ENCODE measurements at regions not wholly inside any gene's neighbourhood (a gene's known extent, or its start where the extent isn't known, plus 50 kb on each side); places are given as distances from the start of the nearest gene placed in this dataset.

DNA sequence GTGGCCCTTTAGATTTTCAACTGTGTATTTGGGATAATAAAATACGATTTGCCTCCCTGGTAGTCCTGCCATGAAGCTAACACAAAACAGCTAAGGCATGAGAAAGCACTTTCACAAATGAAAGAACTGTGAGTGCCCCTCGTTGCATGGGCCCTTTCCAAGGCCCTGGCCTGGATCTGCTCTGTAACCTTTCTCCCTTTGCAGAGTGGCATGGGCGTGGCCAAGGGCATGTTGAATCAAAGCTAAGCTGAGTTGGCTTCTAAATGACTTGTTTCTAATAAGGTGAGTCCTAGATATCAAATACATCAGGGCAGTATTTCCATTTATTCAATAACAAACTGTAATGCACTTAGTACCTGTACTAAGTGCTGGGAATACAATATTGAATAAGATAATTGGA is 78.7 kb upstream of the PTPN3 start:
- H2AFZ ChIP-seq (ENCODE audit: insufficient read depth, low read length, poor library complexity), result no peak overlapping the region
- peaks cover 2 to 4% of the 10 kb centered on the region in 2 experiments for H3K4me1 ChIP-seq (ENCODE audit: control insufficient read depth in 1 of 2, insufficient read depth in 2 of 2, low read length in 2 of 2)
- H4K12ac ChIP-seq (ENCODE audit: low read depth, low read length), result no peak overlapping the region
- no peak overlapping the region for H2BK5ac ChIP-seq (ENCODE audit: low read depth, low read length, poor library complexity)
- no peaks in the 10 kb centered on the region for H3K9me3 ChIP-seq (ENCODE audit: insufficient read depth, low read depth, low read length)
- no peak overlapping the region for H2BK120ac ChIP-seq (ENCODE audit: insufficient read depth, low read length, poor library complexity)
- no peak overlapping the region for H3K4ac ChIP-seq (ENCODE audit: low read depth, low read length)
- H3K9ac ChIP-seq (ENCODE audit: low read length), result no peak overlapping the region
- H3K4me3 ChIP-seq (ENCODE audit: low read depth, low read length), result no peak overlapping the region
- H2AK5ac ChIP-seq (ENCODE audit: low read length), result no peak overlapping the region
- H3K27ac ChIP-seq (ENCODE audit: low read depth, low read length), result no peak overlapping the region
- WGBS (ENCODE audit: extremely low coverage, insufficient coverage, insufficient read length), result no CpG with 5 or more reads among the region's 3 CpGs
- H4K8ac ChIP-seq (ENCODE audit: low read depth, low read length), result no peak overlapping the region
- H3K27me3 ChIP-seq (ENCODE audit: insufficient read depth, low read length), result no peaks in the 10 kb centered on the region
- no peaks in the 10 kb centered on the region for H3K36me3 ChIP-seq (ENCODE audit: control insufficient read depth in 1 of 2, insufficient read depth in 2 of 2, low read length in 2 of 2)
- DNase-seq, result no peak
- H3K4me2 ChIP-seq (ENCODE audit: low read length), result no peak overlapping the region
- H3K18ac ChIP-seq (ENCODE audit: low read length), result no peak overlapping the region
- H3K14ac ChIP-seq (ENCODE audit: low read length), result no peak overlapping the region
- H2BK12ac ChIP-seq (ENCODE audit: low read length), result no peak overlapping the region
- no peaks in the 10 kb centered on the region for H3K79me1 ChIP-seq (ENCODE audit: low read length)
- H3K23ac ChIP-seq (ENCODE audit: low read length), result no peak overlapping the region
- H4K91ac ChIP-seq (ENCODE audit: low read depth, low read length), result no peak overlapping the region
- no peaks in the 10 kb centered on the region for H3K79me2 ChIP-seq (ENCODE audit: control insufficient read depth, insufficient read depth, low read length, poor library complexity)

DNA sequence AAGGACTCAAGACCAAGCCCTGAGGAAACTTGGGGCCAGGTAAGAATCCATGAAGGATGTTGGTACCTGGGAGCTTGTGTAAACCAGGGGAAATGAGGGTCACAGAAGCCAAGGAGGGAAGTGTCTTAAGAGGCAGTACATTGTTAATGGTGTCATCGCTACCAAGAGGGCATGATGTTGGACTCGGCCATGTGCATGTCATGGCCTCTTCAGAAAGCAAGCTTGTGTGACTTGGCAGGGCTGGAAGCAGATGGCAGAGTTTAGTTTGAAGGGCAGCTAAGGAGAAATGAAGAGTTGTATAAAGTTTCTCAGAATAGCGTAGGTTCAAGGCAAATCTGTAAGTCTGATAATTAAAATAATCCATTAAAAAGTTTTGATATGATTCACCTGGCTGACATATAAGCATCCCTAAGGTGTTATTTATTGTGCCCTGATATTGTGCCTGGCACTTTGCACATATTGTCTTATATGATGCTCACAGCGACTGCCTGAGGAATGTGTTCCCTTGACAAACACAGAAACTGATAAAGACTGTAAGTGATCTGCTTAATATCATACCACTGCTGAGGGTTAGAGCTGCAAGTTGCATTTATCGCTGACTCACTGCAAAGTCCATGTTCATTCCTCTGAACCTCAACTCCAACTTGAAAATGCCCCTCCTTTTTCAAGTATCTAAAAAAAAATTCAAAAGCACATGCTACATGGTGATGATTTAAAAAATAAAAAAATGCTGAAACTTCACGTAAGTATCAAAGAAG is 81.3 kb upstream of the PTPN3 start:
- H4K8ac ChIP-seq (ENCODE audit: low read depth, low read length), result no peak overlapping the region
- no peak overlapping the region for H4K91ac ChIP-seq (ENCODE audit: low read depth, low read length)
- H3K79me2 ChIP-seq (ENCODE audit: control insufficient read depth, insufficient read depth, low read length, poor library complexity), result no peaks in the 10 kb centered on the region
- H3K79me1 ChIP-seq (ENCODE audit: low read length), result no peaks in the 10 kb centered on the region
- no peaks in the 10 kb centered on the region for H3K36me3 ChIP-seq (ENCODE audit: control insufficient read depth in 1 of 2, insufficient read depth in 2 of 2, low read length in 2 of 2)
- H2AK5ac ChIP-seq (ENCODE audit: low read length), result no peak overlapping the region
- H3K4me1 ChIP-seq (ENCODE audit: control insufficient read depth in 1 of 2, insufficient read depth in 2 of 2, low read length in 2 of 2), result peaks cover 2 to 4% of the 10 kb centered on the region in 2 experiments
- peak overlapping the region; percentile 10 for H3K4me3 ChIP-seq (ENCODE audit: low read depth, low read length)
- no peak overlapping the region for H3K18ac ChIP-seq (ENCODE audit: low read length)
- no CpG with 5 or more reads among the region's 6 CpGs for WGBS (ENCODE audit: extremely low coverage, insufficient coverage, insufficient read length)
- H3K27me3 ChIP-seq (ENCODE audit: insufficient read depth, low read length), result no peaks in the 10 kb centered on the region
- H3K23ac ChIP-seq (ENCODE audit: low read length), result no peak overlapping the region
- no peak overlapping the region for H2AFZ ChIP-seq (ENCODE audit: insufficient read depth, low read length, poor library complexity)
- no peak overlapping the region for H3K14ac ChIP-seq (ENCODE audit: low read length)
- H3K27ac ChIP-seq (ENCODE audit: low read depth, low read length), result no peak overlapping the region
- H2BK5ac ChIP-seq (ENCODE audit: low read depth, low read length, poor library complexity), result no peak overlapping the region
- no peak overlapping the region for H2BK120ac ChIP-seq (ENCODE audit: insufficient read depth, low read length, poor library complexity)
- DNase-seq, result no peak
- H3K9me3 ChIP-seq (ENCODE audit: insufficient read depth, low read depth, low read length), result no peaks in the 10 kb centered on the region
- no peak overlapping the region for H3K4ac ChIP-seq (ENCODE audit: low read depth, low read length)
- H2BK12ac ChIP-seq (ENCODE audit: low read length), result no peak overlapping the region
- H3K4me2 ChIP-seq (ENCODE audit: low read length), result no peak overlapping the region
- H3K9ac ChIP-seq (ENCODE audit: low read length), result no peak overlapping the region
- H4K12ac ChIP-seq (ENCODE audit: low read depth, low read length), result no peak overlapping the region

DNA sequence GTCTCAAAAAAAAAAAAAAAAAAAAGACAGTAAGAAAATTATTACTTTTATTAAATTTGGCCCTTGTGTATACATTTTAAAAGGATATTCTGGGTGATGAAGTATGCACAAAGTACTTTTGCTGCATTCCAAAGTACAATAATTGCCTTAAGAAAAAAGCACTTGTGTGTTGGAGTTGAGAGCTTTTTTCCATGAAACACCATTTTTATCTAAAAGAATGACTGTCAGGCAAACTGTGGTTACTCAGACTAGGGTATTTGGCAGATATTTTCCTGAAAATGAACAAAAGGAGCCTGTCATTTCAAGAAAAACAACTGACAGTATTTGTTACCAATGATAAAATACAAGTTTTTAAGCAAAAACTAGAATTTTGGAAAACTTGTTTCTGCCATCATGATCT is 84.3 kb upstream of the PTPN3 start:
- no peak overlapping the region for H4K8ac ChIP-seq (ENCODE audit: low read depth, low read length)
- no peak overlapping the region for H2BK5ac ChIP-seq (ENCODE audit: low read depth, low read length, poor library complexity)
- H3K18ac ChIP-seq (ENCODE audit: low read length), result no peak overlapping the region
- H3K9ac ChIP-seq (ENCODE audit: low read length), result no peak overlapping the region
- H3K79me2 ChIP-seq (ENCODE audit: control insufficient read depth, insufficient read depth, low read length, poor library complexity), result no peaks in the 10 kb centered on the region
- no peak overlapping the region for H4K91ac ChIP-seq (ENCODE audit: low read depth, low read length)
- no peak overlapping the region for H3K4me3 ChIP-seq (ENCODE audit: low read depth, low read length)
- no peaks in the 10 kb centered on the region for H3K9me3 ChIP-seq (ENCODE audit: insufficient read depth, low read depth, low read length)
- H3K14ac ChIP-seq (ENCODE audit: low read length), result no peak overlapping the region
- no peaks in the 10 kb centered on the region for H3K27me3 ChIP-seq (ENCODE audit: insufficient read depth, low read length)
- no peak for DNase-seq
- H2BK120ac ChIP-seq (ENCODE audit: insufficient read depth, low read length, poor library complexity), result no peak overlapping the region
- no peak overlapping the region for H3K4me2 ChIP-seq (ENCODE audit: low read length)
- H3K23ac ChIP-seq (ENCODE audit: low read length), result no peak overlapping the region
- no peaks in the 10 kb centered on the region for H3K36me3 ChIP-seq (ENCODE audit: control insufficient read depth in 1 of 2, insufficient read depth in 2 of 2, low read length in 2 of 2)
- H3K4ac ChIP-seq (ENCODE audit: low read depth, low read length), result no peak overlapping the region
- no peaks in the 10 kb centered on the region for H3K79me1 ChIP-seq (ENCODE audit: low read length)
- no peak overlapping the region for H2AK5ac ChIP-seq (ENCODE audit: low read length)
- H2BK12ac ChIP-seq (ENCODE audit: low read length), result no peak overlapping the region
- no peak overlapping the region for H3K27ac ChIP-seq (ENCODE audit: low read depth, low read length)
- no peak overlapping the region for H4K12ac ChIP-seq (ENCODE audit: low read depth, low read length)
- no peak overlapping the region for H2AFZ ChIP-seq (ENCODE audit: insufficient read depth, low read length, poor library complexity)
- peaks cover 2 to 6% of the 10 kb centered on the region in 2 experiments for H3K4me1 ChIP-seq (ENCODE audit: control insufficient read depth in 1 of 2, insufficient read depth in 2 of 2, low read length in 2 of 2)

DNA sequence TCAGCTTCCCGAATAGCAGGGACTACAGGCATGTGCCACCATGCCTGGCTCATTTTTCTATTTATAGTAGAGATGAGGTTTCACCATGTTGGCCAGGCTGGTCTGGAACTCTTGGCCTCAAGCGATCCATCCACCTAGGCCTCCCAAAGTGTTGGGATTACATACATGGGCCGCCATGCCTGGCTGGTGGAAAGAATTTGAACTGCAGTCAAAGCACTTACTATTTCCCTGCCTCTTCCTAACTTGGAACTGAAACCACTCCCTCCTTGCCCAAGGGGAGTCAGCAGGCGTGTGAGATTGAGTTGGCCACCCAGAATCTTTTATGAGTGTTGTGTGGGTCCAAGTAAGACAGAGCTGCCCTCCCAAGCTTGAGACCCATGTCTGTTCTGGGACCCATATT is 86.1 kb upstream of the PTPN3 start:
- H3K14ac ChIP-seq (ENCODE audit: low read length), result no peak overlapping the region
- WGBS (ENCODE audit: extremely low coverage, insufficient coverage, insufficient read length), result no CpG with 5 or more reads among the region's 4 CpGs
- H3K4me1 ChIP-seq (ENCODE audit: control insufficient read depth in 1 of 2, insufficient read depth in 2 of 2, low read length in 2 of 2), result peaks cover under 1 to 3% of the 10 kb centered on the region in 2 experiments
- H3K79me1 ChIP-seq (ENCODE audit: low read length), result no peaks in the 10 kb centered on the region
- H2BK12ac ChIP-seq (ENCODE audit: low read length), result no peak overlapping the region
- no peaks in the 10 kb centered on the region for H3K9me3 ChIP-seq (ENCODE audit: insufficient read depth, low read depth, low read length)
- H3K27me3 ChIP-seq (ENCODE audit: insufficient read depth, low read length), result no peaks in the 10 kb centered on the region
- H4K12ac ChIP-seq (ENCODE audit: low read depth, low read length), result no peak overlapping the region
- no peak overlapping the region for H4K91ac ChIP-seq (ENCODE audit: low read depth, low read length)
- H3K18ac ChIP-seq (ENCODE audit: low read length), result no peak overlapping the region
- no peak overlapping the region for H4K8ac ChIP-seq (ENCODE audit: low read depth, low read length)
- no peak overlapping the region for H3K9ac ChIP-seq (ENCODE audit: low read length)
- no peak overlapping the region for H3K4me2 ChIP-seq (ENCODE audit: low read length)
- H3K36me3 ChIP-seq (ENCODE audit: control insufficient read depth in 1 of 2, insufficient read depth in 2 of 2, low read length in 2 of 2), result no peaks in the 10 kb centered on the region
- no peak overlapping the region for H2BK120ac ChIP-seq (ENCODE audit: insufficient read depth, low read length, poor library complexity)
- no peaks in the 10 kb centered on the region for H3K79me2 ChIP-seq (ENCODE audit: control insufficient read depth, insufficient read depth, low read length, poor library complexity)
- no peak overlapping the region for H2BK5ac ChIP-seq (ENCODE audit: low read depth, low read length, poor library complexity)
- H3K4me3 ChIP-seq (ENCODE audit: low read depth, low read length), result no peak overlapping the region
- no peak for DNase-seq
- no peak overlapping the region for H3K4ac ChIP-seq (ENCODE audit: low read depth, low read length)
- no peak overlapping the region for H2AK5ac ChIP-seq (ENCODE audit: low read length)
- no peak overlapping the region for H3K27ac ChIP-seq (ENCODE audit: low read depth, low read length)
- no peak overlapping the region for H2AFZ ChIP-seq (ENCODE audit: insufficient read depth, low read length, poor library complexity)
- H3K23ac ChIP-seq (ENCODE audit: low read length), result no peak overlapping the region

Data from trophoblast cell (in vitro differentiated cells and primary cell).